IMR-90 (cell line): ENCODE measurements at regions not wholly inside any gene's neighbourhood (a gene's known extent, or its start where the extent isn't known, plus 50 kb on each side); places are given as distances from the start of the nearest gene placed in this dataset.

ENCODE experiments used
- ATAC-seq: fragments of 200-7000 bp; cut with Tn5 transposase; 2 replicates; pipeline ENCODE4 v1.9.1; 2020; ENCODE audit warnings: low read depth, mild to moderate bottlenecking, moderate library complexity
- BruUV-seq: library from RNA; stranded (reverse); fragments of 400-500 nt; replicated peaks from 2 replicates; lab custom pipeline; 2021; lab: Mats Ljungman, UMichigan
- CTCF ChIA-PET: fragments of 300-600 bp; formaldehyde crosslinking; extraction: SDS; loops from one replicate; lab custom pipeline; 2021; ENCODE audit warnings: antibody characterized with exemption; lab: Yijun Ruan, JAX
- POLR2A ChIA-PET: fragments of 300-600 bp; sonication (Branson Sonifier 250); formaldehyde crosslinking; loops from one replicate; lab custom pipeline; 2022; ENCODE audit warnings: antibody characterized with exemption; ENCODE audit not compliant: unreplicated experiment; lab: Charles Lee
- DNase-seq: peaks from one replicate; pipeline ENCODE4 v3.0.0; 2013
- H2AFZ ChIP-seq: replicated peaks from 2 replicates; pipeline ENCODE3; 2013; ENCODE audit warnings: low read length, mild to moderate bottlenecking; ENCODE audit not compliant: poor library complexity
- H2AK5ac ChIP-seq: 2 replicates; pipeline ENCODE4 v1.6.1; 2013; ENCODE audit warnings: low read depth, low read length, inconsistent platforms
- H2AK9ac ChIP-seq: replicated peaks from 2 replicates; pipeline ENCODE3; 2013; ENCODE audit warnings: mild to moderate bottlenecking, low read depth, low read length, moderate library complexity; ENCODE audit not compliant: poor library complexity
- H2BK120ac ChIP-seq: 2 replicates; pipeline ENCODE4 v1.6.1; 2013; ENCODE audit warnings: low read depth, low read length, inconsistent platforms
- H2BK15ac ChIP-seq: 3 replicates; pipeline ENCODE4 v1.6.1; 2013; ENCODE audit warnings: low read depth, low read length, inconsistent platforms
- H2BK20ac ChIP-seq: 2 replicates; pipeline ENCODE4 v1.6.1; 2013; ENCODE audit warnings: low read depth, mild to moderate bottlenecking, inconsistent platforms, low read length, moderate library complexity
- H2BK5ac ChIP-seq: 2 replicates; pipeline ENCODE4 v1.6.1; 2013; ENCODE audit warnings: mild to moderate bottlenecking, low read depth, low read length, inconsistent platforms; ENCODE audit not compliant: poor library complexity, severe bottlenecking
- H3K14ac ChIP-seq: replicated peaks from 2 replicates; pipeline ENCODE4 v1.6.1; 2013; ENCODE audit warnings: low read depth, low read length, inconsistent platforms
- H3K18ac ChIP-seq: 2 replicates; pipeline ENCODE4 v1.6.1; 2013; ENCODE audit warnings: low read depth, low read length, control low read depth
- H3K23ac ChIP-seq: 2 replicates; pipeline ENCODE4 v1.6.1; 2013; ENCODE audit warnings: low read depth, low read length, inconsistent platforms
- H3K27ac ChIP-seq: 2 replicates; pipeline ENCODE4 v1.5.1; 2013; ENCODE audit warnings: mild to moderate bottlenecking, control low read depth, low read length; ENCODE audit not compliant: insufficient read depth
- H3K27me3 ChIP-seq: 2 replicates; pipeline ENCODE4 v1.6.1; 2013; ENCODE audit warnings: low read length; ENCODE audit not compliant: control insufficient read depth, insufficient read depth
- H3K36me3 ChIP-seq: 2 replicates; pipeline ENCODE4 v1.6.1; 2013; ENCODE audit warnings: low read length, mixed read lengths; ENCODE audit not compliant: control insufficient read depth, insufficient read depth
- H3K4ac ChIP-seq: 2 replicates; pipeline ENCODE4 v1.6.1; 2013; ENCODE audit warnings: low read depth, low read length, inconsistent platforms
- H3K4me1 ChIP-seq: 2 replicates; pipeline ENCODE4 v1.6.1; 2013; ENCODE audit warnings: low read length, mixed read lengths; ENCODE audit not compliant: control insufficient read depth, insufficient read depth
- H3K4me2 ChIP-seq: 2 replicates; pipeline ENCODE4 v1.6.1; 2013; ENCODE audit warnings: low read depth, mild to moderate bottlenecking, control low read depth, low read length, moderate library complexity
- H3K4me3 ChIP-seq: 2 replicates; pipeline ENCODE4 v1.5.1; 2013; ENCODE audit warnings: low read depth, mild to moderate bottlenecking, control low read depth, low read length, moderate library complexity; ENCODE audit not compliant: insufficient read depth
- H3K56ac ChIP-seq: 2 replicates; pipeline ENCODE4 v1.6.1; 2013; ENCODE audit warnings: low read length, inconsistent platforms; ENCODE audit not compliant: insufficient read depth; ENCODE audit errors: extremely low read depth
- H3K79me1 ChIP-seq, 2 experiments: 2 replicates each; pipeline ENCODE4 v1.6.1; 2013; ENCODE audit warnings: low read length in 2 of 2, inconsistent platforms in 1 of 2, low read depth in 1 of 2
- H3K9ac ChIP-seq: 2 replicates; pipeline ENCODE4 v1.6.1; 2013; ENCODE audit warnings: low read depth, low read length, control low read depth
- H3K9me1 ChIP-seq: 2 replicates; pipeline ENCODE4 v1.6.1; 2013; ENCODE audit warnings: low read length, inconsistent platforms; ENCODE audit not compliant: insufficient read depth
- H3K9me3 ChIP-seq: 2 replicates; pipeline ENCODE4 v1.6.1; 2013; ENCODE audit warnings: low read length; ENCODE audit not compliant: control insufficient read depth, insufficient read depth
- H4K20me1 ChIP-seq: 2 replicates; pipeline ENCODE4 v1.6.1; 2013; ENCODE audit warnings: low read length, inconsistent platforms; ENCODE audit not compliant: insufficient read depth
- H4K5ac ChIP-seq: 2 replicates; pipeline ENCODE4 v1.6.1; 2013; ENCODE audit warnings: mild to moderate bottlenecking, low read depth, low read length, control low read depth
- H4K8ac ChIP-seq, 2 experiments: 2 replicates each; pipeline ENCODE4 v1.6.1; 2013; ENCODE audit warnings: low read depth in 2 of 2, low read length in 2 of 2, control low read depth in 1 of 2, inconsistent platforms in 1 of 2
- H4K91ac ChIP-seq: 2 replicates; pipeline ENCODE4 v1.6.1; 2013; ENCODE audit warnings: low read depth, low read length, inconsistent platforms; ENCODE audit not compliant: insufficient read depth
- POLR2A ChIP-seq: IDR thresholded peaks from 2 replicates; pipeline ENCODE4 v1.6.1; 2012; ENCODE audit warnings: mild to moderate bottlenecking, low read depth, low read length
- USF2 ChIP-seq: fragments of 150-350 bp; IDR thresholded peaks from 2 replicates; pipeline ENCODE4 v1.6.1; 2017; ENCODE audit warnings: mild to moderate bottlenecking, antibody characterized with exemption, low read length, low read depth
- WGBS, 2 experiments: methylation state at CpG; one replicate each; pipeline versions ENCODE4 v1.1.5 to v1.1.7; 2013; ENCODE audit warnings: missing lambda C conversion rate in 2 of 2; ENCODE audit not compliant: insufficient read length in 1 of 2; ENCODE audit errors: extremely low coverage in 2 of 2; 5-methylcytosine and 5-hydroxymethylcytosine counted together
- dilution Hi-C: fragments of 300-500 bp; cut with HindIII; formaldehyde crosslinking; loops from one replicate; pipeline ENCODE4 v1.14.3; 2018; ENCODE audit warnings: low sequenced_read_pairs; ENCODE audit not compliant: unreplicated experiment
- in situ Hi-C: fragments of 300-500 bp; cut with MboI; formaldehyde crosslinking; loops from 3 replicates; pipeline ENCODE4 v1.14.3; 2019; ENCODE audit warnings: low sequenced_read_pairs, inconsistent platforms, mixed read lengths
- intact Hi-C: fragments of 100-400 bp; cut with micrococcal nuclease; formaldehyde crosslinking; loops from 2 replicates; pipeline ENCODE4 v1.10.0; 2022

GRCh38 chr17:34763728-34764665 lies 184.6 kb downstream of the TMEM132E start:
- Histone ChIP-seq H2BK5ac (no peak overlapping the region), H3K4me3 (no peak overlapping the region), H3K27ac (no peak overlapping the region), H3K9me1 (no peaks in the 10 kb centered on the region), H4K20me1 (no peaks in the 10 kb centered on the region), H3K14ac (no peak overlapping the region), H3K4me2 (no peak overlapping the region), H2BK120ac (no peak overlapping the region), H4K8ac (no peak overlapping the region), H4K91ac (no peak overlapping the region), H3K4ac (no peak overlapping the region), H3K9me3 (no peaks in the 10 kb centered on the region), H3K18ac (no peak overlapping the region), H2AK5ac (no peak overlapping the region), H3K23ac (no peak overlapping the region), H4K5ac (no peak overlapping the region), H3K9ac (no peak overlapping the region), H3K56ac (no peak overlapping the region), H3K79me1 (no peaks in the 10 kb centered on the region), H3K4me1 (no peaks in the 10 kb centered on the region), H3K36me3 (no peaks in the 10 kb centered on the region), H2BK20ac (no peak overlapping the region), H2AFZ (no peak overlapping the region), H2BK15ac (no peak overlapping the region), H3K27me3 (no peaks in the 10 kb centered on the region), H2AK9ac (no peak overlapping the region)
- ChIA-PET CTCF (no interaction called here), POLR2A (no interaction called here)
- WGBS, 2 experiments, result 46% methylated on average over 3 of the region's 7 CpGs; no CpG with 5 or more reads in 1 of the 2 experiments
- intact Hi-C loops (no loop called here), in situ Hi-C loops (no loop called here), dilution Hi-C loops (no loop called here)
- DNase-seq, result peak; percentile 0
- ATAC-seq, result no peak
- no TSS peak for BruUV-seq
- TF ChIP-seq USF2 (no peak), POLR2A (no peak)
